ENCODE measurements at regions not wholly inside any gene's neighbourhood (a gene's known extent, or its start where the extent isn't known, plus 50 kb on each side); places are given as distances from the start of the nearest gene placed in this dataset.
"Not testable (repeated sequence)": the region's sequence is repeated elsewhere in the genome, so short reads cannot be mapped to it uniquely, and the experiment has no call there.

GRCh38 chr2:234693191-234693590 lies 196.3 kb upstream of the ARL4C start:
- BruUV-seq (replicated peaks); DNase-seq (ENCODE audit: low spot score); H3K27ac ChIP-seq (ENCODE audit: low read depth, low read length, poor library complexity, severe bottlenecking); H3K9me3 ChIP-seq (ENCODE audit: low read depth, low read length, poor library complexity, severe bottlenecking); H3K4me3 ChIP-seq (ENCODE audit: low read depth, low read length, poor library complexity, severe bottlenecking); H3K27me3 ChIP-seq (replicated peaks; ENCODE audit: insufficient read depth, low read depth, low read length, poor library complexity); CTCF ChIA-PET; H3K36me3 ChIP-seq (ENCODE audit: insufficient read depth, low read length, poor library complexity, severe bottlenecking); intact Hi-C loops (cut with micrococcal nuclease; ENCODE audit: unreplicated experiment); POLR2A ChIA-PET (ENCODE audit: low non-redundant PET): not testable (repeated sequence)
- H3K4me1 ChIP-seq (ENCODE audit: insufficient read depth, low read length, poor library complexity, severe bottlenecking) = peaks cover 16% of the 10 kb centered on the region

DNA sequence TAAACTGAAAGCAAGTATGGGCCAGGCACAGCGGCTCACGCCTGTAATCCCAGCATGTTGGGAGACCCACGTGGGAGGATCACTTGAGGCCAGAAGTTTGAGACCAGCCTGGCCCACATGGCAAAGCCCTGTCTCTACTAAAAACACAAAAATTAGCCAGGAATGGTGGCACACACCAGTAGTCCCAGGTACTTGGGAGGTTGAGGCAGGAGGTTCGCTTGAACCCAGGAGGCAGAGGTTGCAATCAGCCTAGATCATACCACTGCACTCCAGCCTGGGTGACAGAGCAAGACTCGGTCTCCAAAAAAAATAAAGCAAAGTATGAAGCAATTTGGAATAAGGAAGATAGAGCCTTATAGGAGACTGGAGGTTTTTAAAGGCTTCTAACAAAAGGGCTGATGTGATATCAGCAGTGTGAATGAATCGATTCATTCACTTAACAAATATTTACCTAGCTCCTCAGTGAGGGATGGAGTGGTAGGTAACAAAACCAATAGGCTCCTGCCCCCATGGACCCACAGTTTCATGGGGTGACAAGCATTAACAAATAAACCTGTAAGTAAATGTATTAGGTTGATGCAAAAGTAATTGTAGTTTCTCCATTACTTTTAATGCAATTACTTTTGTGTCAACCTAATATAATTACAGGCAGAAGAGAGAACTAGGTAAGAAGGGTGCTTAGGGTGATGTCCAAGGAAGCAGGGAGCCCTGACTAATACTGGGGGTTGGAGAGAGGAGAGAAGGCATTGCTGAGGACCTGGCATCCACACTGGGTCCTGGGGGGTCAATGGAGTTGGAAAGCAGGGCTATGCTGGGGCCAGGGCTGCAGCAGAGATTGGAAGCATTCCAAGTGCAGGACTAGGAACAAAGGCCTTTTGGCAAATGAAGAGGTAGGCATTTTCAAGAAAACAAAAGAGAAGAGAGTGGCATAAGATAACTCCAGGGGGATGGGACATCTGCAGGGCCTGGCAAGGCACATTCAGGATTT lies 195.4 kb upstream of the ARL4C start:
- Histone ChIP-seq H3K27me3 (replicated peaks; ENCODE audit: insufficient read depth, low read depth, low read length, poor library complexity) (no peaks in the 10 kb centered on the region), H3K4me3 (ENCODE audit: low read depth, low read length, poor library complexity, severe bottlenecking) (no peak overlapping the region), H3K4me1 (ENCODE audit: insufficient read depth, low read length, poor library complexity, severe bottlenecking) (peaks cover 16% of the 10 kb centered on the region), H3K27ac (ENCODE audit: low read depth, low read length, poor library complexity, severe bottlenecking) (no peak overlapping the region), H3K9me3 (ENCODE audit: low read depth, low read length, poor library complexity, severe bottlenecking) (peaks cover 5% of the 10 kb centered on the region), H3K36me3 (ENCODE audit: insufficient read depth, low read length, poor library complexity, severe bottlenecking) (no peaks in the 10 kb centered on the region)
- DNase-seq (ENCODE audit: low spot score) = no peak
- ChIA-PET POLR2A (ENCODE audit: low non-redundant PET) (no interaction called here), CTCF (no interaction called here)
- no TSS peak for BruUV-seq (replicated peaks)
- TF ChIP-seq, protein P1, sequence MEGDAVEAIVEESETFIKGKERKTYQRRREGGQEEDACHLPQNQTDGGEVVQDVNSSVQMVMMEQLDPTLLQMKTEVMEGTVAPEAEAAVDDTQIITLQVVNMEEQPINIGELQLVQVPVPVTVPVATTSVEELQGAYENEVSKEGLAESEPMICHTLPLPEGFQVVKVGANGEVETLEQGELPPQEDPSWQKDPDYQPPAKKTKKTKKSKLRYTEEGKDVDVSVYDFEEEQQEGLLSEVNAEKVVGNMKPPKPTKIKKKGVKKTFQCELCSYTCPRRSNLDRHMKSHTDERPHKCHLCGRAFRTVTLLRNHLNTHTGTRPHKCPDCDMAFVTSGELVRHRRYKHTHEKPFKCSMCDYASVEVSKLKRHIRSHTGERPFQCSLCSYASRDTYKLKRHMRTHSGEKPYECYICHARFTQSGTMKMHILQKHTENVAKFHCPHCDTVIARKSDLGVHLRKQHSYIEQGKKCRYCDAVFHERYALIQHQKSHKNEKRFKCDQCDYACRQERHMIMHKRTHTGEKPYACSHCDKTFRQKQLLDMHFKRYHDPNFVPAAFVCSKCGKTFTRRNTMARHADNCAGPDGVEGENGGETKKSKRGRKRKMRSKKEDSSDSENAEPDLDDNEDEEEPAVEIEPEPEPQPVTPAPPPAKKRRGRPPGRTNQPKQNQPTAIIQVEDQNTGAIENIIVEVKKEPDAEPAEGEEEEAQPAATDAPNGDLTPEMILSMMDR (conservative IDR thresholded peaks at IDR 0.05; ENCODE audit: low read depth, low read length) = no peak
- TF ChIP-seq EZH2 (IDR thresholded peaks at IDR 0.05; ENCODE audit: borderline replicate concordance, low read depth, low read length, poor library complexity, severe bottlenecking) = no peak
- intact Hi-C loops (cut with micrococcal nuclease; ENCODE audit: unreplicated experiment) = no loop called here

- peak; percentile 43 for DNase-seq (ENCODE audit: low spot score)
- no peak overlapping the region for H3K4me3 ChIP-seq (ENCODE audit: low read depth, low read length, poor library complexity, severe bottlenecking)
- peaks cover 16% of the 10 kb centered on the region for H3K4me1 ChIP-seq (ENCODE audit: insufficient read depth, low read length, poor library complexity, severe bottlenecking)
- no TSS peak for BruUV-seq (replicated peaks)
- TF ChIP-seq EZH2 (IDR thresholded peaks at IDR 0.05; ENCODE audit: borderline replicate concordance, low read depth, low read length, poor library complexity, severe bottlenecking) = no peak
- TF ChIP-seq, protein P1 (conservative IDR thresholded peaks at IDR 0.05; ENCODE audit: low read depth, low read length) = no peak
- H3K36me3 ChIP-seq (ENCODE audit: insufficient read depth, low read length, poor library complexity, severe bottlenecking) = no peaks in the 10 kb centered on the region
- no peaks in the 10 kb centered on the region for H3K27me3 ChIP-seq (replicated peaks; ENCODE audit: insufficient read depth, low read depth, low read length, poor library complexity)
- ChIA-PET POLR2A (ENCODE audit: low non-redundant PET) (interaction anchor here (0.5 to 0.7 kb wide), 3 partner anchors 36 to 774 kb away, joined by 3 to 7 read pairs (median 5); partner anchors contain the start of gene TRPM8), CTCF (no interaction called here)
- intact Hi-C loops (cut with micrococcal nuclease; ENCODE audit: unreplicated experiment) = no loop called here
- no peak overlapping the region for H3K27ac ChIP-seq (ENCODE audit: low read depth, low read length, poor library complexity, severe bottlenecking)
- peaks cover 3% of the 10 kb centered on the region for H3K9me3 ChIP-seq (ENCODE audit: low read depth, low read length, poor library complexity, severe bottlenecking)
Measured at GRCh38 chr2:234691214-234691575, 194.3 kb upstream of the ARL4C start.

Data from A673 (cell line).